Common myeloid progenitor, CD34-positive (primary cell): ENCODE measurements at regions not wholly inside any gene's neighbourhood (a gene's known extent, or its start where the extent isn't known, plus 50 kb on each side); places are given as distances from the start of the nearest gene placed in this dataset.

Experiments used
- CTCF ChIA-PET: fragments of 350-600 bp; sonication (Branson Sonifier 250); formaldehyde crosslinking; loops from one replicate; lab custom pipeline; 2021; ENCODE audit warnings: antibody characterized with exemption; lab: Charles Lee
- POLR2A ChIA-PET: fragments of 350-600 bp; sonication (Branson Sonifier 250); formaldehyde crosslinking; loops from one replicate; lab custom pipeline; 2021; ENCODE audit warnings: antibody characterized with exemption; lab: Charles Lee
- DNase-seq, 3 donors: peaks; one replicate each; pipeline versions ENCODE4 v3.0.0 to v3.0.0-alpha.2; 2013
- H3K27ac ChIP-seq, 2 experiments: 1 replicate in 1 of 2; 2 replicates in 1 of 2; pipeline ENCODE4 v1.7.0; 2013; ENCODE audit warnings: inconsistent platforms in 2 of 2, low read length in 2 of 2, mild to moderate bottlenecking in 2 of 2, low read depth in 1 of 2, moderate library complexity in 1 of 2; ENCODE audit not compliant: severe bottlenecking in 2 of 2, insufficient read depth in 1 of 2, poor library complexity in 1 of 2
- H3K27me3 ChIP-seq, 5 experiments: replicated peaks in 2 of 5; 1 replicate in 3 of 5; 2 replicates in 2 of 5; pipeline versions ENCODE4 v1.6.1 to v1.7.0; 2013; ENCODE audit warnings: low read length in 4 of 5, mild to moderate bottlenecking in 2 of 5, moderate library complexity in 2 of 5, inconsistent platforms in 1 of 5; ENCODE audit not compliant: insufficient read depth in 5 of 5, control insufficient read depth in 4 of 5
- H3K36me3 ChIP-seq, 4 experiments: 1 replicate in 2 of 4; 2 replicates in 2 of 4; pipeline versions ENCODE4 v1.6.1 to v1.7.0; 2013; ENCODE audit warnings: low read length in 3 of 4, control low read depth in 1 of 4, mild to moderate bottlenecking in 1 of 4; ENCODE audit not compliant: control insufficient read depth in 4 of 4, insufficient read depth in 4 of 4
- H3K4me1 ChIP-seq, 4 experiments: 1 replicate in 3 of 4; 2 replicates in 1 of 4; pipeline versions ENCODE4 v1.6.1 to v1.7.1; 2013; ENCODE audit warnings: low read length in 3 of 4, mild to moderate bottlenecking in 3 of 4, control low read depth in 1 of 4, inconsistent platforms in 1 of 4, moderate library complexity in 1 of 4; ENCODE audit not compliant: control insufficient read depth in 4 of 4, insufficient read depth in 4 of 4; ENCODE audit errors: control extremely low read depth in 1 of 4
- H3K4me3 ChIP-seq, 7 experiments: 1 replicate in 4 of 7; 2 replicates in 3 of 7; pipeline versions ENCODE4 v1.5.1 to v1.7.0; 2013; ENCODE audit warnings: mild to moderate bottlenecking in 7 of 7, low read length in 6 of 7, moderate library complexity in 6 of 7, inconsistent platforms in 2 of 7, low read depth in 2 of 7, control low read depth in 1 of 7; ENCODE audit not compliant: insufficient read depth in 4 of 7, control insufficient read depth in 1 of 7; ENCODE audit errors: extremely low read depth in 1 of 7
- H3K9me3 ChIP-seq, 5 experiments: 1 replicate in 4 of 5; 2 replicates in 1 of 5; pipeline versions ENCODE4 v1.6.1 to v1.7.1; 2013; ENCODE audit warnings: low read length in 4 of 5, mild to moderate bottlenecking in 2 of 5, inconsistent platforms in 1 of 5, low read depth in 1 of 5, moderate library complexity in 1 of 5; ENCODE audit not compliant: control insufficient read depth in 4 of 5, insufficient read depth in 2 of 5; ENCODE audit errors: control extremely low read depth in 1 of 5
- WGBS: methylation state at CpG from one replicate; pipeline ENCODE4 v1.1.5; 2013; ENCODE audit not compliant: insufficient coverage; 5-methylcytosine and 5-hydroxymethylcytosine counted together

DNA sequence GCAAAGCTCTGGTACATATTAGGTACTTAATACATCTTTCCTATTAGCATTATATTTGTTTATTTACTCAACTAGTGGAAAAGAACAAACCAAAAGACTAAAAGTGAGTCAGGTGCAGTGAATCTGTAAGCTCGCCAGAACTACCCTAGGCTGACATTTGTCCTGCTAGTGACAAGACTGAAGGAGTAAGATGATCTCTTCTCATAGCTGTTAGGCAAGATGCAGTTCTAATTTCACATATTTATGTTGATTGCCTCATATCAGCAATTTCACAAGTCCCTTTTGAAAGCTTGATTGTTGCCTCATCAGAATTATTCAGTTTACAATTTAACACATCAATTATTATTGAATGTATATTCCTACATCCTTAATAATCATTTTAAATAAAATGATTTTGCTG is 293.0 kb upstream of the NAV3 start:
- 100% methylated on average over 1 of the region's 1 CpG for WGBS
- Histone ChIP-seq H3K36me3 (no peaks in the 10 kb centered on the region), H3K9me3 (no peaks in the 10 kb centered on the region), H3K4me1 (no peaks in the 10 kb centered on the region), H3K27me3 (no peaks in the 10 kb centered on the region), H3K27ac (no peak overlapping the region), H3K4me3 (no peak overlapping the region)
- CTCF ChIA-PET: no interaction called here
- no peak for DNase-seq
- POLR2A ChIA-PET: no interaction called here

DNA sequence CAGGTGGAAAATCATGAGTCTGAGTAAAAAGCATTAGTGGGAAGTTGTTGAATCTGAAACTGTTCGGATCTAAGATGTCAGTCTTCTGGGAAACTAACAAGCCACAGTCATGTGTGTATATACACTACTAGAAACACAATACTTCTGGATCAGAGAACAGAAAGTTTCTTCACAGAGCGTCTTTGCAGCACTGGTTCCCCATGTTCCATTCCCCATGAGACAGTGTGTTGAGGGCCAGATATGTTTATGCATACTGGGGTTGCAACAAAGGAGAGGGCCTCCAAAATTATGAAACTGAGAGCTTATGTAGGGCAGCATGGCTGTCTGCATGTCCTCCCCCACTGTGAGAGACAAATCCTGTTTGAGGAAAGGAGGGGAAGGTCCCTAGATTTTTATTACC is 295.0 kb upstream of the NAV3 start:
- Histone ChIP-seq H3K4me3 (no peak overlapping the region), H3K36me3 (no peaks in the 10 kb centered on the region), H3K27me3 (no peaks in the 10 kb centered on the region), H3K9me3 (no peaks in the 10 kb centered on the region), H3K27ac (no peak overlapping the region), H3K4me1 (no peaks in the 10 kb centered on the region)
- POLR2A ChIA-PET: no interaction called here
- no peak for DNase-seq
- CTCF ChIA-PET: interaction anchor here (0.6 kb wide), 1 partner anchor 1198 kb away, joined by 3 read pairs; no protein-coding TSS in a partner anchor
- WGBS: 100% methylated on average over 1 of the region's 2 CpGs

DNA sequence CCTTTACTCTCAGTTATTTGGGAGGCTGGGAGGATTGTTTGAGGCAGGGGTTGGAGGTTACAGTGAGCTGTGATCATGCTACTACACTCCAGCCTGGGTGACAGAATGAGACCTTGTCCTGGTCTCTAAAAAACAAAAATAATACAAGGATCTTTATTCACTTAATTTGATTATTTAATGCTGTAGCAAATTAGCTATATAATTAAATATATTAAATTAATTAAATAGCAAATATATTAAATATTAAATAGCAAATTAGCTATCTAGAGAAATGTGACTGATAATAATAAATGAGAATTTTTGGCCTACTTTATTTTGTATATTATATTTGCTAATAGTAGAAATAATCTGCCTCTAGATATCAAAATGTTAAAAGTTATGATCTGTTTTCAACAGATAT is 298.8 kb upstream of the NAV3 start:
- CTCF ChIA-PET: no interaction called here
- no peak for DNase-seq
- Histone ChIP-seq H3K4me3 (no peak overlapping the region), H3K27ac (no peak overlapping the region), H3K36me3 (no peaks in the 10 kb centered on the region), H3K4me1 (no peaks in the 10 kb centered on the region), H3K27me3 (no peaks in the 10 kb centered on the region), H3K9me3 (no peaks in the 10 kb centered on the region)
- POLR2A ChIA-PET: no interaction called here

- no peaks in the 10 kb centered on the region for H3K27me3 ChIP-seq
- WGBS: no CpG with 5 or more reads among the region's 1 CpG
- no peak overlapping the region for H3K27ac ChIP-seq
- CTCF ChIA-PET: no interaction called here
- POLR2A ChIA-PET: no interaction called here
- DNase-seq: no peak
- no peaks in the 10 kb centered on the region for H3K36me3 ChIP-seq
- no peak overlapping the region for H3K4me3 ChIP-seq
- H3K4me1 ChIP-seq: no peaks in the 10 kb centered on the region
- H3K9me3 ChIP-seq: peaks cover 0 to 1% (median 0%) of the 10 kb centered on the region in 5 experiments
Observed at GRCh38 chr12:77522247-77522646, 308.4 kb upstream of the NAV3 start.

DNA sequence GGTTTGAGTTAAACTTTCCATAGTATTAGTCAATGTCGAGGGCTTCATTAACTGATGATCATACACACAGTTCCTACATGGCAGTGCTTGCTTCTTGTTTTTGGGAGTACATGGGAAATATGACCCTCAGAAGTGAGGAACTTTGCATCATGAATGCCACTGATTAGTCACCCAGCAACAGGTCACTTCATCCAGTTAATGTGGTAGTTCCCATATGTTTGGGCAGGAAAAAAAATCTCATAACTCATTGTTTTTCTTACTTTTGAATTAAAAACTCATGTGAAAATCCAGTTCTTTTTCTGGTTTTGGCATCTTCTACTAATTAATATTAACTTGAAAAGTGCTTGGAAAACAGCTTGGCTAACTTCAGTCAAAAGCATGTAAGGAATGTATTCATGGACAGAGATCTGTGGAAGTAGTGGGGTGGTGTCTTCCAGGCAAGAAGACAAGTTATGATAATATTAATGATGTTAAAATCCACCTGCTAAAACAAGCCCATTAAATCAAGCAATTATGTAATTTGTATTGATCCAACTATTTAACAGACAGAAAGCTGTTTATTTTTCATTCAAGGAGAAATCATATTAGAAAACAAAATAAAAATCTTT is 309.1 kb upstream of the NAV3 start:
- no peak overlapping the region for H3K4me3 ChIP-seq
- no peaks in the 10 kb centered on the region for H3K36me3 ChIP-seq
- no peak for DNase-seq
- POLR2A ChIA-PET: no interaction called here
- H3K9me3 ChIP-seq: peaks cover 0 to 1% (median 0%) of the 10 kb centered on the region in 5 experiments
- H3K27ac ChIP-seq: no peak overlapping the region
- no peaks in the 10 kb centered on the region for H3K27me3 ChIP-seq
- CTCF ChIA-PET: no interaction called here
- no peaks in the 10 kb centered on the region for H3K4me1 ChIP-seq
- 100% methylated on average over 1 of the region's 1 CpG for WGBS

DNA sequence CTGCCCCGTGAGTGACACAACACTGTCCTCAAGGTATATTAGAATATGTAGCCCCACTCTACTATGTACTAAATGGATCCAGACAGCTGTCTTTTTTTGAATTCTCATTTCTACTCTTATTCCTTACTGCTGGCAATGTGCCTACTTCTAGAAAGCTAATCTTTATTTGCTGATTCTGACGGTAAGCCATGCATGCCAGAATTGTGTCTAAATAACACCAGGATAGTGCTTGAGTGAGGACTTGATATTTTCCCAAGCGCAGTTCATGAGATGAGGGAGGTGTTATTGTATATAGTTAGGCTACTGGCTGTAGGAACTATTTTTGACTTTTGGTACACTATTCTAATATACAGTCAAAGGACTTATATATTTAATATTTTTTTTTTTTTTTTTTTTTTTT is 316.2 kb upstream of the NAV3 start:
- WGBS: no CpG with 5 or more reads among the region's 3 CpGs
- ChIA-PET POLR2A (no interaction called here), CTCF (no interaction called here)
- Histone ChIP-seq H3K4me3 (no peak overlapping the region), H3K9me3 (no peaks in the 10 kb centered on the region), H3K36me3 (no peaks in the 10 kb centered on the region), H3K4me1 (no peaks in the 10 kb centered on the region), H3K27me3 (no peaks in the 10 kb centered on the region), H3K27ac (no peak overlapping the region)
- no peak for DNase-seq

GRCh38 chr12:77510985-77511384 is 319.7 kb upstream of the NAV3 start:
- no peaks in the 10 kb centered on the region for H3K4me1 ChIP-seq
- ChIA-PET CTCF (interaction anchor here (1.1 kb wide), 1 partner anchor 8 kb away, joined by 5 read pairs; no protein-coding TSS in a partner anchor), POLR2A (no interaction called here)
- no CpG with 5 or more reads among the region's 1 CpG for whole genome bisulfite sequencing
- H3K27ac ChIP-seq: no peak overlapping the region
- H3K9me3 ChIP-seq: no peaks in the 10 kb centered on the region
- H3K4me3 ChIP-seq: no peak overlapping the region
- DNase-seq: no peak
- H3K27me3 ChIP-seq: no peaks in the 10 kb centered on the region
- no peaks in the 10 kb centered on the region for H3K36me3 ChIP-seq
